HCT116 (cell line): ENCODE measurements at regions not wholly inside any gene's neighbourhood (a gene's known extent, or its start where the extent isn't known, plus 50 kb on each side); places are given as distances from the start of the nearest gene placed in this dataset.
"Not testable (repeated sequence)": the region's sequence is repeated elsewhere in the genome, so short reads cannot be mapped to it uniquely, and the experiment has no call there.

ENCODE experiments used
- CBX3 ChIP-seq: IDR thresholded peaks from 2 replicates; pipeline ENCODE4 v1.6.1; 2012; ENCODE audit warnings: low read depth
- CEBPB ChIP-seq: IDR thresholded peaks from 2 replicates; pipeline ENCODE4 v1.6.1; 2012; ENCODE audit warnings: low read depth
- EZH2 ChIP-seq: fragments of 200-600 bp; sonication (generic); IDR thresholded peaks from 2 replicates; pipeline ENCODE4 v1.6.1; 2017; ENCODE audit warnings: antibody characterized with exemption, mixed run types
- EZH2phosphoT487 ChIP-seq: fragments of 200-600 bp; IDR thresholded peaks from 2 replicates; pipeline ENCODE4 v1.6.1; 2018; ENCODE audit warnings: antibody characterized with exemption, borderline replicate concordance
- POLR2A ChIP-seq: IDR thresholded peaks from 2 replicates; pipeline ENCODE4 v1.7.0; 2011; ENCODE audit warnings: borderline replicate concordance; ENCODE audit not compliant: insufficient read depth, insufficient read length; ENCODE audit errors: extremely low read depth
- POLR2AphosphoS5 ChIP-seq: IDR thresholded peaks from 2 replicates; pipeline ENCODE4 v1.6.1; 2011; ENCODE audit warnings: mild to moderate bottlenecking, low read depth, low read length, moderate library complexity
- TF ChIP-seq, protein P1 (sequence below), 3 experiments: fragments of 200-600 bp in 1 of 3; sonication (generic) in 1 of 3; IDR thresholded peaks in 2 of 3; conservative IDR thresholded peaks in 1 of 3; 2 replicates each; pipeline ENCODE4 v1.5.1; 2012 to 2017; ENCODE audit warnings: low read depth in 2 of 3, low read length in 2 of 3, antibody characterized with exemption in 1 of 3, borderline replicate concordance in 1 of 3, control low read depth in 1 of 3, mild to moderate bottlenecking in 1 of 3, mixed read lengths in 1 of 3, mixed run types in 1 of 3, moderate library complexity in 1 of 3; ENCODE audit not compliant: insufficient read depth in 1 of 3
- TF ChIP-seq, protein P2 (sequence below): IDR thresholded peaks from 2 replicates; pipeline ENCODE4 v1.6.1; 2012; ENCODE audit warnings: low read depth
- TF ChIP-seq, protein P3 (sequence below): IDR thresholded peaks from 2 replicates; pipeline ENCODE4 v1.6.1; 2012

DNA sequence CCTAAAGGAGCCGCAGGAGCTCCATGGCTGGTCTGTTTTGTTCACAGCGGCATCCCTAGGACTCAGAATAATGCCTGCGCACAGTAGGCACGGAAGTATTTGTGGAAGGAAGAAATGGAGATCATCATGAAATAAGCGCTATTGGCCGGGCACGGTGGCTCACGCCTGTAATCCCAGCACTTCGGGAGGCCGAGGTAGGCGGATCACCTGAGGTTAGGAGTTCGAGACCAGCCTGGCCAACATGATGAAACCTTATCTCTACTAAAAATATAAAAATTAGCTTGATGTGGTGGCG, 175.5 kb upstream of the CIBAR2 start:
- TF ChIP-seq, protein P1, sequence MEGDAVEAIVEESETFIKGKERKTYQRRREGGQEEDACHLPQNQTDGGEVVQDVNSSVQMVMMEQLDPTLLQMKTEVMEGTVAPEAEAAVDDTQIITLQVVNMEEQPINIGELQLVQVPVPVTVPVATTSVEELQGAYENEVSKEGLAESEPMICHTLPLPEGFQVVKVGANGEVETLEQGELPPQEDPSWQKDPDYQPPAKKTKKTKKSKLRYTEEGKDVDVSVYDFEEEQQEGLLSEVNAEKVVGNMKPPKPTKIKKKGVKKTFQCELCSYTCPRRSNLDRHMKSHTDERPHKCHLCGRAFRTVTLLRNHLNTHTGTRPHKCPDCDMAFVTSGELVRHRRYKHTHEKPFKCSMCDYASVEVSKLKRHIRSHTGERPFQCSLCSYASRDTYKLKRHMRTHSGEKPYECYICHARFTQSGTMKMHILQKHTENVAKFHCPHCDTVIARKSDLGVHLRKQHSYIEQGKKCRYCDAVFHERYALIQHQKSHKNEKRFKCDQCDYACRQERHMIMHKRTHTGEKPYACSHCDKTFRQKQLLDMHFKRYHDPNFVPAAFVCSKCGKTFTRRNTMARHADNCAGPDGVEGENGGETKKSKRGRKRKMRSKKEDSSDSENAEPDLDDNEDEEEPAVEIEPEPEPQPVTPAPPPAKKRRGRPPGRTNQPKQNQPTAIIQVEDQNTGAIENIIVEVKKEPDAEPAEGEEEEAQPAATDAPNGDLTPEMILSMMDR (IDR thresholded peaks at IDR 0.05 in 2 of 3, conservative IDR thresholded peaks at IDR 0.05 in 1 of 3; ENCODE audit: borderline replicate concordance in 1 of 3, insufficient read depth in 1 of 3, low read depth in 2 of 3, low read length in 2 of 3): not testable (repeated sequence)
- TF ChIP-seq, protein P2, sequence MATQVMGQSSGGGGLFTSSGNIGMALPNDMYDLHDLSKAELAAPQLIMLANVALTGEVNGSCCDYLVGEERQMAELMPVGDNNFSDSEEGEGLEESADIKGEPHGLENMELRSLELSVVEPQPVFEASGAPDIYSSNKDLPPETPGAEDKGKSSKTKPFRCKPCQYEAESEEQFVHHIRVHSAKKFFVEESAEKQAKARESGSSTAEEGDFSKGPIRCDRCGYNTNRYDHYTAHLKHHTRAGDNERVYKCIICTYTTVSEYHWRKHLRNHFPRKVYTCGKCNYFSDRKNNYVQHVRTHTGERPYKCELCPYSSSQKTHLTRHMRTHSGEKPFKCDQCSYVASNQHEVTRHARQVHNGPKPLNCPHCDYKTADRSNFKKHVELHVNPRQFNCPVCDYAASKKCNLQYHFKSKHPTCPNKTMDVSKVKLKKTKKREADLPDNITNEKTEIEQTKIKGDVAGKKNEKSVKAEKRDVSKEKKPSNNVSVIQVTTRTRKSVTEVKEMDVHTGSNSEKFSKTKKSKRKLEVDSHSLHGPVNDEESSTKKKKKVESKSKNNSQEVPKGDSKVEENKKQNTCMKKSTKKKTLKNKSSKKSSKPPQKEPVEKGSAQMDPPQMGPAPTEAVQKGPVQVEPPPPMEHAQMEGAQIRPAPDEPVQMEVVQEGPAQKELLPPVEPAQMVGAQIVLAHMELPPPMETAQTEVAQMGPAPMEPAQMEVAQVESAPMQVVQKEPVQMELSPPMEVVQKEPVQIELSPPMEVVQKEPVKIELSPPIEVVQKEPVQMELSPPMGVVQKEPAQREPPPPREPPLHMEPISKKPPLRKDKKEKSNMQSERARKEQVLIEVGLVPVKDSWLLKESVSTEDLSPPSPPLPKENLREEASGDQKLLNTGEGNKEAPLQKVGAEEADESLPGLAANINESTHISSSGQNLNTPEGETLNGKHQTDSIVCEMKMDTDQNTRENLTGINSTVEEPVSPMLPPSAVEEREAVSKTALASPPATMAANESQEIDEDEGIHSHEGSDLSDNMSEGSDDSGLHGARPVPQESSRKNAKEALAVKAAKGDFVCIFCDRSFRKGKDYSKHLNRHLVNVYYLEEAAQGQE: not testable (repeated sequence)
- TF ChIP-seq POLR2A, EZH2, EZH2phosphoT487, CBX3, POLR2AphosphoS5, CEBPB: not testable (repeated sequence)
- TF ChIP-seq, protein P3, sequence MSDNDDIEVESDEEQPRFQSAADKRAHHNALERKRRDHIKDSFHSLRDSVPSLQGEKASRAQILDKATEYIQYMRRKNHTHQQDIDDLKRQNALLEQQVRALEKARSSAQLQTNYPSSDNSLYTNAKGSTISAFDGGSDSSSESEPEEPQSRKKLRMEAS: not testable (repeated sequence)
